ENCODE measurements at regions not wholly inside any gene's neighbourhood (a gene's known extent, or its start where the extent isn't known, plus 50 kb on each side); places are given as distances from the start of the nearest gene placed in this dataset.

GRCh38 chr19:30304540-30304939 lies 67.6 kb upstream of the ZNF536 start:
- no peak for TF ChIP-seq CTCF (conservative IDR thresholded peaks at IDR 0.05; ENCODE audit: low read depth, low read length)
- TF ChIP-seq EZH2 (IDR thresholded peaks at IDR 0.05; ENCODE audit: borderline replicate concordance, low read depth, low read length, poor library complexity, severe bottlenecking): no peak
